RWPE1 (cell line): ENCODE measurements at regions not wholly inside any gene's neighbourhood (a gene's known extent, or its start where the extent isn't known, plus 50 kb on each side); places are given as distances from the start of the nearest gene placed in this dataset.

Source experiments
- CTCF ChIA-PET: fragments of 350-600 bp; sonication (Branson Sonifier 250); formaldehyde crosslinking; extraction: SDS; loops from one replicate; lab custom pipeline; 2021; lab: Yijun Ruan, JAX
- POLR2A ChIA-PET: fragments of 400-600 bp; formaldehyde crosslinking; extraction: SDS; loops from one replicate; lab custom pipeline; 2020; ENCODE audit warnings: antibody characterized with exemption; ENCODE audit not compliant: low non-redundant PET; lab: Yijun Ruan, JAX
- DNase-seq: peaks from one replicate; pipeline ENCODE4 v3.0.0; 2012; ENCODE audit warnings: low spot score
- H3K27ac ChIP-seq: fragments of 450-650 bp; 2 replicates; pipeline ENCODE4 v1.5.1; 2017
- TF ChIP-seq, protein P1 (sequence below): fragments of 450-650 bp; conservative IDR thresholded peaks from 2 replicates; pipeline ENCODE4 v1.5.1; 2017; ENCODE audit warnings: low read depth, mild to moderate bottlenecking

DNA sequence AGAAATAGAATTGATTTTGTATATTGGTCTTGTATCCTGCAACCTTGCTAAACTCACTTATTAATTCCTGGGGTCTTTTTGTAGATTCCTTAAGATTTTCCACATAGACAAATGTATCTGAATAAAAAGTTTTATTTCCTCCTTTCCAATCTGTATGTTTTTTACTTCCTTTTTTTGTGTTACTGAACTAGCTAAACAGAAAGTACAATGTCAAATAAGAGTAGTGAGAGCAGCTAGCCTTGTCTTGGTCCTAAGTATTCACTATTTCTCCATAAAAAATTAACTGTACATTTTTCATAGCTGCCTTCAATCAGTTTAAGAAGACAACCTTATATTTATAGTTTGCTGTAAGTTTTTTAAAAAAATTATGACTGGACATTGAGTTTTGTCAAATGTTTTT, 74.9 kb downstream of the FASLG start:
- TF ChIP-seq, protein P1, sequence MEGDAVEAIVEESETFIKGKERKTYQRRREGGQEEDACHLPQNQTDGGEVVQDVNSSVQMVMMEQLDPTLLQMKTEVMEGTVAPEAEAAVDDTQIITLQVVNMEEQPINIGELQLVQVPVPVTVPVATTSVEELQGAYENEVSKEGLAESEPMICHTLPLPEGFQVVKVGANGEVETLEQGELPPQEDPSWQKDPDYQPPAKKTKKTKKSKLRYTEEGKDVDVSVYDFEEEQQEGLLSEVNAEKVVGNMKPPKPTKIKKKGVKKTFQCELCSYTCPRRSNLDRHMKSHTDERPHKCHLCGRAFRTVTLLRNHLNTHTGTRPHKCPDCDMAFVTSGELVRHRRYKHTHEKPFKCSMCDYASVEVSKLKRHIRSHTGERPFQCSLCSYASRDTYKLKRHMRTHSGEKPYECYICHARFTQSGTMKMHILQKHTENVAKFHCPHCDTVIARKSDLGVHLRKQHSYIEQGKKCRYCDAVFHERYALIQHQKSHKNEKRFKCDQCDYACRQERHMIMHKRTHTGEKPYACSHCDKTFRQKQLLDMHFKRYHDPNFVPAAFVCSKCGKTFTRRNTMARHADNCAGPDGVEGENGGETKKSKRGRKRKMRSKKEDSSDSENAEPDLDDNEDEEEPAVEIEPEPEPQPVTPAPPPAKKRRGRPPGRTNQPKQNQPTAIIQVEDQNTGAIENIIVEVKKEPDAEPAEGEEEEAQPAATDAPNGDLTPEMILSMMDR: no peak
- no peak for DNase-seq
- ChIA-PET CTCF (interaction anchor here (0.7 kb wide), 2 partner anchors 627 to 1663 kb away, joined by 3 read pairs; no protein-coding TSS in a partner anchor), POLR2A (no interaction called here)
- H3K27ac ChIP-seq: no peak overlapping the region

DNA sequence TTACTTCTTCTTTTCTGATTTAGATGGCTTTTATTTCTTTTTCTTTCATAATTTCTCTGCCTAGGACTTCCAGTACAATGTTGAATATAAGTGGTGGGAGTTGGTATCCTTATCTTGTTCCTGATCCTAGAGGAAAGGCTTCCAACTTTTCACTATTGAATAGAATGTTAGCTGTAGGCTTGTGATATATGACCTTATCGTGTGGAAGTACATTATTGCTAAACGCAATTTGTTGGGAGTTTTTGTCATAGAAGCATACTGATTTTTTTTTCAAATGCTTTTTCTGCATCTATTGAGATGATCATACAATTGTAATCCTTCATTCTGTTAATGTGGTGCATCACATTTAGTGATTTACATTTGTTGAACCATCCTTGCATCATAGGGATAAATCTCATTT, 79.5 kb downstream of the FASLG start:
- CTCF ChIA-PET: no interaction called here

DNA sequence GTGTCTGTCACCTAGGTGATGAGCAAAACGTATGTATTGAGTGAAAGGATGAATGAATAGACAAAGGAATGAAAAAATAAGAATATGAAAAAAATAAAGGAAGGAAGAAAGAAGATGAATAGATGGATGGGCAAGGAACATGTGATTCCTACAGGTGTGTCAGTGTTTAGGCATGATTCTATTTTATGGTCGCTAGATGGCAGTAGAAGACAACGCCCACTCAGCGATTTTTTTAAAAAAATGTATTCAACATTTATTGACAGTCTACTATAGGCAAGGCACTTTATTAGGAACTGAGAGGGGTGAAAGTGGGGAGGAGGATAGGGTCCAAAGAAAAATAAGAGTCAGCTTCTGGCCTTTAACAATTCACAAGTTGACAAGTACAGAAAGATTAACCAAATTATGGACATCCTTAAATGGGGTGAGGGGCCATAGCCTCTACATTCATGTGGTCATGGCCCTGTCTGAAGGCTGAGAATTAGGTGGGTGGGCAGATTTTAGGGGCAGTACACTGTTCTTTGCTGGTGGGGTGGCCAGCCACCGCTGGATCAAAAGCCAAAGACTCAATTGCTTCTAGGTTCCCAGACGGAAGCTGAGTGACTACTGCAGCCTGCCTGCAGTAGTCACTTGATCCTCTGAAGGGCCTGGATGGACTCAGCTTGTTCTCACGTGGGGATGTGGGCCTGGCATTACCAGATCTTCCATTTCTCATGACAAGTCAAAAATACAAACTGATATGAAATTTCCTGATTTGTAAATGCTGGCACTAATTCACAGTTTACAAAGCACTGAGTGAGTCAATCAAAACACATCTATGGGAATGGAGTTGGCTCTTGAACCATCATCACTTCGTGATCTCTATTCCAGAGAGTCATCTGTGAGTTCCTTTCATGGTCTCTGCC, 83.9 kb downstream of the FASLG start:
- DNase-seq: peak; percentile 36
- TF ChIP-seq, protein P1: peak; percentile 90
- ChIA-PET CTCF (interaction anchor here (0.6 to 3.0 kb wide), 11 partner anchors 82 to 978 kb away, joined by 3 to 17 read pairs (median 4); no protein-coding TSS in a partner anchor), POLR2A (no interaction called here)
- H3K27ac ChIP-seq: no peak overlapping the region

More for the DNA sequence above, 79.5 kb downstream of the FASLG start:
- TF ChIP-seq, protein P1: no peak
- H3K27ac ChIP-seq: no peak overlapping the region
- DNase-seq: no peak
- POLR2A ChIA-PET: no interaction called here

DNA sequence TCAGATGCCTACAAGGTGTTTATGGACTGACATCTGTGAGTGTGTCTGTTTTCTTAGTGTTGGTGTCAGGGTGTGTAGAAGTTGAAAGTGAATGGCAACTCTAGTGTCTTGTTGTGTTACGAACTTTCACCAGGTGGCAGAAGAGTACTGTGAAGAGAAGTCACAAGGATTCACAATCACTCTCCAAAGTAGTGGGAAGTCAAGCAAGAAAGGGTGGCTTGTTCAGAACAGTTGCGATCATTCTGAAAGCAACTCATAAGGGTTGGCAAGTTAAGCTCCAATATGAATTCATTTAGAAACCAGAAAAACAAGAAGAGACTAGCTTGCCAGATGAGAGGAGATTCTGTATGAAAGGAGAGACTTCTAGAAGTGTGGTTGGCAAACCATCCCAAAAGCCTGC, 86.1 kb downstream of the FASLG start:
- TF ChIP-seq, protein P1: peak; percentile 71
- H3K27ac ChIP-seq: no peak overlapping the region
- peak; percentile 39 for DNase-seq
- ChIA-PET POLR2A (no interaction called here), CTCF (interaction anchor here (0.6 to 3.7 kb wide), 13 partner anchors 12 to 1083 kb away, joined by 3 to 51 read pairs (median 3); partner anchors contain the start of gene KLHL20)

DNA sequence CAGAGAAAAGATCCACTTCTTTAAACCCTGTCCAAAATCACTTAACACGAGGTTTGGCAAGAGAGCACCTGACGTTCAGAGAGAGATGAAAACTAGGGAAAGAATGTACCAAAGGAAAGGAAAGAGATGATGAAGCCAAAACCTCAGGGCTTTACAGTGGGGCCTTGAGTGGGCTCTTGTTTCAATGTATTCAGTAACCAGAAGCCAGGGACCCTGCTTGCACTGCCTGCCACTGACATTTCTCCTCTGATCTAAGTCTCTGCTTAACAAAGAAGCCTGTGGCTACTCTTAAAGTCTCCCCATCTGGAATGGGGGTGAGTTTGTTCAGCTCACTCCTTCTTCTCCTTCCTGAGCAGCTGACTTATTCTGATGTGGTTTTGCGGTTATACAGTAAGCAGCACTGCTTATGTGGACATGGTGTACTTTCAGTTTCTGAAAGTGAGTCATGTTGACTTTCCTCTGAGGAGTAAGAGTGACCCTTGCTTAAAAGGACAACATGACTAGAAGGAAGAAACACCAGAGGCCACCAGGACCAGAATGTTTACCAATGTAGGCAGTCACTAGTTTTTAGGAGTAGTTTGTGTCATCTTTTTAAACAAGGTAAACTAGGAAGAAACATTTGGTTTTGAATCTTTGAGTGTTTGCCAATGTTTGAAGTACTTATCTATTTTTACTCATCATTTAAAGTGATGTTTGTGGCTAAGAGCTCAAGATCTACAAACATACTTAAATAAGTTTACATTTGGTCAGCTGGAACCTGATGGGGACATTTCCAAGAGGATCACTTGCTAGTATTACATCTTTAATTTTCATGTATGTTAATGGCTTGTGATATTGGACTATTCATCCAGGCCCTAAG, 87.4 kb downstream of the FASLG start:
- TF ChIP-seq, protein P1: no peak
- H3K27ac ChIP-seq: no peak overlapping the region
- CTCF ChIA-PET: interaction anchor here (0.6 to 3.7 kb wide), 3 partner anchors 148 to 491 kb away, joined by 3 to 51 read pairs (median 3); no protein-coding TSS in a partner anchor
- POLR2A ChIA-PET: interaction anchor here (0.7 kb wide), 1 partner anchor 497 kb away, joined by 3 read pairs; no protein-coding TSS in a partner anchor
- peak; percentile 84 for DNase-seq

DNA sequence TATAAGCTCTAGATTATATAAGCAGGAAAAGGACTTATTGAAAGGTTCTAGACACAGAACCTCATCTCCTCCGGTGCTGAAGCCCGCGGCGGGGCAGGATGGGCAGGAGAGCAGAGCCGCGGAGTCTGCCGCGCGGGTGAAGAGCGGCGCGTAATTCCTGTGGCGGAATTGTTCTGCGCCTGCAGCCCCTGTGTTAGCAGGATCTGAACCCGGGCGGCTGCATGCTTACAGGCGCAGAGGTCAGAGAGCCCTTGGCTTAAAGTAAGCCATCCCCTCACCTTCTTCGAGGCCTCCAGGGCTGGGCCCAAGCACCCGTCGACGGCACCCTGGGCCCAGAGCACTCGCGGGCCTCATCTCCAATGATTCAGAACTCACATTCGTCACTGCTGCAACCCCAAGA, 89.3 kb downstream of the FASLG start:
- DNase-seq: no peak
- CTCF ChIA-PET: no interaction called here
- H3K27ac ChIP-seq: no peak overlapping the region
- POLR2A ChIA-PET: no interaction called here
- TF ChIP-seq, protein P1: no peak
